ENCODE measurements at regions not wholly inside any gene's neighbourhood (a gene's known extent, or its start where the extent isn't known, plus 50 kb on each side); places are given as distances from the start of the nearest gene placed in this dataset.

DNA sequence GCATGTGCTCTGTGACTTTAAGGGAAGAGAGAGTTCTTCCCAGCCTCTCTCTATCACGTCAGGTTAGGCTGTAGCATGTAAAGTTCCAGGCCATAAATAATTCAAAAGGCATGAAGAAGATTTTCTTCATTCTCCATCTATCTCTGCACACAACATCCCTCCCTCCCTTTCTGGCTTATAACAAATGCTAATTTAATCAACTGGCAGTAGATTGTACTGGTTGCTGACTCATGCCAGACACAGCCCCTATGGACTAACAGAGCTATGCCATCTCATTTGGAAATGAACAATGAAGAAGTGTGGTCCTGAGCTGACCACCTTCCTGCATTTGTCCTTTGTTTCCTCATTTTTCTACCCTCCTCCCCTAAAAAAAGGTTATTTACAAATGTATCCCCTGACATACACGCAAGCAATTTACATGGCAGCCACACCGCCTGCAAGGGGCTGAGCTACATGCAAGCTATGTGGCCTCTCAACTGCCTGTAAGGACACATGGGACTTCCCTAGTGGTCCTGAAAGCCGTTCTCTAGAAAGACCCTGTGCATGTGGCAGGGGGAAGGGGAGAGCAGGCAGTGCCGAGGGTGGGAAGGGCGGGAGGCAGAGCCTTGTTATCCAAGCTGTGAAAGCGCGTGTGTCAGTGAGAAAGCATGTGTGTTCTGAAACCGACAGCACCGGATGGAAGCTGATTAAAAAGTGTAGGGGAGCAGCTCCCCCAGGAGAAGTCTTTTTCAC, 90.9 kb upstream of the KLF7 start:
- DNase-seq (ENCODE audit: low read depth in 2 of 3, low spot score in 2 of 3): no peak

DNA sequence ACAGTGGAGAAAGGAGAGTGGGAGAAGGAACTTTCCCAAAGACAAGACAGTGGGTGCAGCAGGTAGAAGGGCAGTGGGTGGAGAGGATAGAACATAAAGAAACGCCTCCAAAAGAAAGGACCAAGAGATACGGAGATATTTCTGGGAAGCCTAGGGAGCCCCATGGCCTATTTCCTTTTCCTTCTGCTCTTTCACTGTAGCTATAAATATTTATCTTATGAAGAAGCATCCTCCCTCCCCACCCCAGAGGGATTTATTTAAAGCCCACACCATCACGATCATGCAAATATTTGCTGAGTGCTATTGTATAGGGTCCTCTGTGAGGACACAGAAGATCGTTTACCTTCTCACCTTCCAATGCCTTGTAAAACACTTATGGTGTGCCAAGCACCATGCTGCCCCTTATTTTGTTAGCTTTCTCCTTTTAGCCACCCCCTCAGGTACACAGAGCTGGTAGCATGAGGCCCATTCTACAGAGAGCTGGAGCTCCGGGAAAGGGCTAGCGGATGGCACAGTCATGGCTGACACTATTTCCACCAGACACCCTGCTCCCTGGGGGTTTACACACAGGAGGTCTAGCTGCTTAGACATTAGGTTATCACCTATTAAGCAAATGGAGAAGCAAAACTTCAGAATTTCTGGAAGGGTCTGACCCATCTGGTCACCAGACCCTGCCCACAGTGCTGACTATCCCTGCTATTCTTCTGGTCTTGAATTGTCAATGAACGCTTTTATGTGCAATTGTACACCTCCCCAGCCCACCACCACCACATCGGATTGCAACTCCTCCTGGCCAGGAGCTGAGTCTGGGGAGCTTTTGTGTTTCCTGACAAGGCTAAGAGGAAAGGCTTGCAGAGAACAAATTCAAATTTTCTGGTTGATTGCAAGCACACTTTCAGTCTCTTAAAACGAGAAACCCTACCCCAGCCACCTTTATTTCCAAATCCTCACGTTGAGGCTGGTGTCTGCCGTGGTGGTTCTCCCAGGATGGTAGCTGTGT, 91.8 kb upstream of the KLF7 start:
- no peak for DNase-seq (ENCODE audit: low read depth in 2 of 3, low spot score in 2 of 3)

DNA sequence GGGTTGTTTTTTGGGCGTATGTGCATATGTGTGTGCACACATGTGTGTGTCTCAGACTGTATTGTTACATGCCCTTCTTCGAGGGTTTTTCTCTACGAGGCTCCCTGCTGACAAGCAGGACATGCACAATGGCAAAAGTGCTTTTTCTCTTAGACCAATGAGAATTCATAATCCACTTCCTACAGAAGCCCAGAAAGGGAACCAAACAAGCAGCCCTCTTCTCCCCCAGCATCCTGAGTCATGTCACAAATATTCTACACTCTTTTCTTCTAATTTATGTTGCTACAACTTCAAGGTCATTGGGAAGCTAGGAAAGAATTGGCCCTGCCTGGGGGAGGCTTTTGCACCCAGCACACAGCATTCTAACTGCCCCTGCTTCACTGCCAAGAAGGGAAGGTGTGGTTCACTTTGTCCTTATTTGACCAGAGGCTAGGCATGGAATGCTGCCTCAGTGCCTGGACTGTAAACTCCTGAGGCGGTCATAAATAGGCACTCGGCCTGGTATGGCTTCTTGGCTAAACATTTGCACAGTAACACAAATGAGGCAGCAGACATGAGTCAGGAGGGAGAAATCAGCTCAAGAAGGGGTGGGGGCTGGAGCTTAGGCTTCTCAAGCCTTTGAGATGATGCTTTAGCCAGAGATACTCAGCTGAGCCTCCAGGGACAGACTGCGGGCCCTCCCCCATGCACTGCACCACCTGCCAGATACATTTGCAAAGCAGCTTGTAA, 92.7 kb upstream of the KLF7 start:
- DNase-seq (ENCODE audit: low read depth in 2 of 3, low spot score in 2 of 3): peak in 1 of 3 donors; percentile 28

DNA sequence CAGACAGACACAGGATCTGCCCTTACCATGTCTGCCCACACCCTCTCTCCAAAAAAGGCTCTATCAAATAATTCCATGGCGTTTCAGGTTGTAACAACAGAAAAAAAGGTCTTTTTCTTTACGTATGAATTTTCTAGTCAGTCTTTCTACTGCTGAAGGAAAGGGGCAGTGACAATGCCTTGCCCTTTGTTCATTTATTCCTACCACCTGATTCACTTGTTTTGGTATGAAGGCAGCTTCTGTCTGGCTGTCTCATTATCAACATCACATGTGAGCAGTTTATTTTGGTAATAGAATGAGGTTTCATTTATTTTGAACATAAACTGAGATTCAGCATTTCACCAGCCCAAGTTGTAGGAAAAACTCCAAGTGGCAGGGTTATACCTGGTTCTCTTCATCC, 94.3 kb upstream of the KLF7 start:
- no peak for DNase-seq (ENCODE audit: low read depth in 2 of 3, low spot score in 2 of 3)

DNA sequence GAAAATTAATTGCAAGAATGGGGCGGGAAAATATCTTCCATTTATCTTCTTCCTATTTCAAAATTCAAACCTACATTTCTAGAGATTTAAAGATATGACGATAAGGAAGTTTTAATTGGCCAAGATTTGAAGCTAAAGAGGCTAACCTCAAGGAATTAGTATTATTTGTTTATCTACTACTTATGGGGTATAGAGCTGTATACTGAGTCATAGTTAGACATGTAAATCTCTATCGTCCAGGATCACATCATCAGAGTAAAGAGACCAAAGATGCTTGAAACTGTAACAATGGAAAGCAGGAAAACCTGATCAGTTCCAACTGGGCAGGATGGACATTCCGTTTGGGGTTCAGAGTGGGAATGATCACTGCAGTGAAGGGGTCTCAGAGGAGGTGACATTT, 95.2 kb upstream of the KLF7 start:
- DNase-seq (ENCODE audit: low read depth in 2 of 3, low spot score in 2 of 3): no peak

DNA sequence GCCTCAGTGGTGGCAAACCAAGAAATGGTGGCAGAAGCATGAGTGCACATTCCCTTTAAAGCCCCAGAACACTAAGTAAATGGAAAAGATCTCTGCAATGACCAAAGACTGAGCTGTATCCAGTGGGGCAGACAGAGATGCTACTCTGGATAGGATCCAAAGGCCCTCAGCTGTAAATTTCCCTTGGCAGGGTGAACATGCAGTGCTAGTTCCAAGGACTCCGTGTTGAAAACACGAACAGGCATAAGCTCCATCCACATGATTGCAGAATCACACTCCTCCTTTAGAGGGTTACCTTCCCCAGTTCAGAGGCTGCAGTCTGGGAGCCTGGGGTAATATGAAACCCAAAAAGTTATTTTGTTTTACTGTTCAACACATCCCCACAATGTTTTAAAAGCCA, 98.6 kb upstream of the KLF7 start:
- no peak for DNase-seq (ENCODE audit: low read depth in 2 of 3, low spot score in 2 of 3)

DNA sequence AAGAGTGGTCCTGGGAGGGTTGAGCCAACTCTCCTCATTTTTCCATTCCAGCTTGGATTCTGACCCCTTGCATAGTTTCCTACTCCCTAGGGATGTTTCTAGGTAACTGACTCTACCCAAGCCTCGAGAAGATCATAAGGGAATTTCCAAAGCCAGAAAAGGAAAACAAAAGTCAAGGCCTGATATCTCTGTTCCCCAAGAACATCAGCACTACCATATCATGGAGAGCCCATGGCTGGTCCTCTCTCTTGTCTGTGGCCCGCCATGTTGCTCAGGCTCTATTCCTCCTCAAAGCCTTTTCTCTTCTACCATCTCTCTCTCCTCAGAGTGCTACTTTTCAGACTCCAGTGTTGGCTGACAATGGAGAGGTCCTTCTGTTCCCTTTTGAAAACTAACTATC, 99.6 kb upstream of the KLF7 start:
- DNase-seq (ENCODE audit: low read depth in 2 of 3, low spot score in 2 of 3): no peak

DNA sequence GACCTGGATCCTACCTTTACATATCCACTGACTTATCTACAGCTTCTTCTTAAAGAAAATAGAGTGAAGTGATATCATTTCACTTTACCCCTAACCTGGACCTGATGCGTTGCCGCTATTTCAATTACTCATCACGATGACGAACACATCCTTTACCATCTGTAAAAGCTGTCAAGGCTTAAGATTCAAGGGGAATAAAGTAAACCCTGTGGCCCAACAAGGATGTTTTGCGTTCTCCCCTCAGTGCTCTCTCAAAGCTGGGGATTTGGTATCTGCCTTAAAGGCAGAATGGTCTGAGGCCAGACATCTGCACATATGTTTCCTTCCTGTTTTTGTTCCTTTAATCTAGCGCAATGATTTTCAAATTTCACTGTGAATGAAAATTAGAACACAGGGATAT, 100.1 kb upstream of the KLF7 start:
- peak in 2 of 3 donors; percentile 73 to 91 for DNase-seq (ENCODE audit: low read depth in 2 of 3, low spot score in 2 of 3)

DNA sequence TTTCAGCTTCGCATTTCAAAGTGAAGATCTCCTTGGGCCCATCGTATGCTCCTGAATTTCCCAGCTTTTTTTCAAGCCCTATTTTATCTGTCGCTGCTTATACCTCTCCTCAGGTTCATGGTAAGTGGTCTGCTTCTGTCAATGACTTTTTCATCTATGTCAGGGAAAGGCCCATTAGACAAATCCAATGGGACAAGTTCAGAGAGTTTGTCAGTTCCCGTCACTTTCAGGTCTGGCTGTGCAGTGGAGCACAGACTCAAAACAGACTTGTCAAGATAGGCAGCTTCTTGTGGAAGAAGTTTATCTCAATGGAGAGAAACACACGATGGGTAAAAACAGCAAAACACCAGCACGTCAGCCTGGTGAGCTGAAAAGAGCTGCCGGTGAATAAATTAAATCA, 100.9 kb upstream of the KLF7 start:
- DNase-seq (ENCODE audit: low read depth in 2 of 3, low spot score in 2 of 3): no peak

DNA sequence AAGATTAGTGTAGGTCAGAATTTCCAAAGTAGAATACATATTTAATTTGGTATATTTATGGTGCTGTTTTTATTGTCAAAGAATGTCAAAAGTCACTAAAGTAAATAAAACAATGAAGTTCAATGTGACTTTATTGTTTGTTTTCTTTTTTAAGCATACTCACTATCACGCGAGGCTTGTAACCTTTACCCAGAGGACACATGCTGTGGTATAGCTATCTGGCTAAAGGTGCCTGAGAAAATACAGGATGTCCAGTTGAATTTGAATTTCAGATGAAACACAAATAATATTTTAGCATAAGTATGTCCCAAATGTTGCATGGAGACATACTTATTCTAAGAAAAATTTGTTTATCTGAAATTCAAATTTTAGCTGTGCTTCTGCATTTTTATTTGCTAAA, 103.3 kb upstream of the KLF7 start:
- DNase-seq (ENCODE audit: low read depth in 2 of 3, low spot score in 2 of 3): no peak

DNA sequence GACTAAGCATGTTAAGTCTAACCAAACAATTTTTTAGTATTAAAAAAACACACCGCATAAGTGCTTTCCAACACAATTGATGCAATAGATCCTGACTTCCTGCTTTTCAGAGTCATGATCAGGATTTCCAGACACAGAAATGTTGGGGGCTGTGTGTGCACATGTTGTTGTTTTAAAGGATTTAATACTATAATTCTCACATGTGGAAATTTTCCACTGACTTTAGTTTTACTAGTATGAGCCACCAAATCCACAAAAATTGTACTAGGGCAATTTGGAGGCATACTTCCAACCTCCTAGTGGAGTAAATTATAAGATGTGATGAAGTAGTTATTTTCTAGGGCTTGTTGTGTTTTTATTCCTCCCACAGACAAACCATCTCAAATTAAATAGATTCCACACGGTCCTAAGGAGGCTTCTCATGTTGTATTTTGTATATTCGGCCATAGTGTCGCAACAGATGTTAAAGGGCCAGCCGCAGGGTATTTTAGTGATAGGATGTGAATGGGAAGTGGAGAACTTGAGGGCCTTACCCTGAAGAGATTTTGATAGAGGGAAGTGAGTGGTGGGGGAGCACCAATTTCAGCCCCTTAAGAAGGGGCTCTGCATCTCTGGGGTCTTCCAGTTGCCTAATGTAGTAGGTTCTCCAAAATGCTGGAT, 108.9 kb upstream of the KLF7 start:
- no peak for DNase-seq (ENCODE audit: low read depth in 2 of 3, low spot score in 2 of 3)

DNA sequence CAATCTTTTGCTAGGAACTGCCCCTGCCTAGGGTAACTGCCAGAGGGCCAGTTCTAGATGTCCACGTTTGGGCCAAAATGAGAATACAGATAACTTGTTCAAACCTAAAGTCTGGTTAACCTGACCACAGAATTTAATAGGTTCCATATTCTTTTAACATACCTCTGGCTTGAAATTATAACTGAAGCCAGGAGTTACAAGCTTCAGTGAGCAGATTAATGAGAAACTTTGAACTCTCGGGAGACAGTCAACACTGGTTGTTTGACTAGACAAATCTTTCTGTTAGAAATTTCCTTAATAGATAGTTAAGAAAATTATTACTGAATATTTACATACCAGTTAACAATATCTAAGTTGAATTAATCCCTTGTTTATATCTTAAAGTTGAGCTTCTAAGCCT, 110.0 kb upstream of the KLF7 start:
- DNase-seq (ENCODE audit: low read depth in 2 of 3, low spot score in 2 of 3): no peak

DNA sequence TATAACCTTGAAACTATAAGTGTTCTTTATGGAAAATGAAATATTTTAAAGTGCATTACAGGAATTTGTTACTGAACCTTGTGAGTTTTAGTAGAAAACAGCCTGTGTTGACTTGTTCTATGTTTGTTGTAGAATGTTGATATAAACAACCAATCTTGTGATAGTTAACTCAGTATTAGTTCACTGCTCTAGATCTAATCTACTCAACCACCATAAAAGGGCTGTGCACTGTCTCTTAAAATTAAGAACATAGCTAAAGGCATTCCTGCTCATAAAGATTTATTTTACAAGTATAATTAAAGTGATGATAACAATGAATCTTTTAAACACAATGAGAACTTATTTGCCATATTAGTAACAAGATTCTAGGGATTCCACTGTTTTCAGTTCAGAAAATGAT, 110.5 kb upstream of the KLF7 start:
- no peak for DNase-seq (ENCODE audit: low read depth in 2 of 3, low spot score in 2 of 3)

DNA sequence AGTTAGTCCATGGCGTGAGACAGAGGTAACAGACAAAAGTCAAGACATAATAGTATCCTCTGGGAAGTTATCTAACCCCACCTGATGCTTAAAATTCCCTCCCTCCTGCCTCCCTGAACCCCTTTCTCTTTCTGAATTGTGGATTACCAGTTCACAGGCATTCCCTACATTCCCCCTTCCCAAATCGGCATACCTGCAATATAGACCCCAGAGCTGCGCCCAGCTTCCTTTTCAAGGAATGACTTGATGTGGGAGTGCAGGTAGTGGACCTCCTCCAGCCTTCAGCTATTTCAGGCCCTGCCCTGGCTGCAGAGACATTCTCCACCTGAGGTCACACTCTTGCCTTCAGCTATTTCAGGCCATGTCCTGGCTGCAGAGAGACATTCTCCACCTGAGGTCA, 111.1 kb upstream of the KLF7 start:
- DNase-seq (ENCODE audit: low read depth in 2 of 3, low spot score in 2 of 3): no peak

DNA sequence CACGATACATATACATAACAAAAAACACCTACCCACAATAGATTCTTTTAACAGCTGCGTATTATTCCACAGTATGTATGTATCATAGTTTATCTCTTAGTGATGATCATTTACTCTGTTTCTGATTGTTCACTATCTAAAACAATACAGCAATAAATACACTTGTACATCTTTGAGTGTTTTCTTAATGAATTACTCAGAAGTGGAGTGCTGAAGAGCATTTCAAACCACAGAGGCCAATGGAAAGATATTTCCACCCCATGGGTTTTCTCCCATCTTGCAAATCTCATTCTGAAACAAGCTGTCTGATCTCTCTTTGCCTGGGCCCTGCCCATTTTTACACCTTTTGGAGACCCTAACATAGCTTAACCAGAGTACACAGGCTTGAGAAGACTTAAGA, 113.8 kb upstream of the KLF7 start:
- DNase-seq (ENCODE audit: low read depth in 2 of 3, low spot score in 2 of 3): no peak

DNA sequence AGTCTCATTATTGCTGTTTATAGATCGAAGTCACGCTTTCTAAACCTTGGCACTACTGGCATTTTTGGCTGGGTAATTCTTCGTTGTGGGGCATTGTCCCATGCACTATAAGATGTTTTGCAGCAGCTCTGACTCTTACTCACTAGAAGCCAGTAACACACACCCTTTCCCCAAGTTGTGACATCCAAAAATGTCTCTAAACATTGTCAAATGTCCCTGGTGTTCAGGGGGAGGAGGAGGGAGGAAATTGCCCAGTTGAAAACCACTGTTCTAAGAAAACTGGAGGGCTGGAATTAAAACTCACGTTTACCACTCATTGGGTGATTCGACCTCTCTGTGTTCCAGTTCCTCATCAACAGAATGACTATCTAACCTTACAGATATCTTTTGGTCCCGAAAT, 115.7 kb upstream of the KLF7 start:
- DNase-seq (ENCODE audit: low read depth in 2 of 3, low spot score in 2 of 3): no peak

DNA sequence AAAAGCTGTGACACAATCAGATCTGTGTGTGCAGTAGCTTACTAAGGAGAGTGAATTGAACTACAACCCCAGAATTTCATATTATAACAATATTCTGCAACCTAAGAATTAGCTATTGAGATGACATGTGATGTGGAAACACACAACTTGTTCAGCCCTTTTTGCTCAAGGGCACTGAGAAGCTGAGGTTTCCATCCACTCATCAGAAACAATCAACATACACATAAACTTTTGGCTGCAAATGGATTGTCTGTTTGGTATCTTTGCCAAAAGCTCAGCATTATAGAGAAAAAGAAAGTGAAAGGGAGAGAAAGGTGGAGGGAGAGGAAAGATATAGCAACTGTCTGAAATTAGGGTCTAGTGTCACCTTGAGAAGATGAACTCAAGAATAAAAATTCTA, 117.2 kb upstream of the KLF7 start:
- DNase-seq (ENCODE audit: low read depth in 2 of 3, low spot score in 2 of 3): peak in 2 of 3 donors; percentile 6 to 17

DNA sequence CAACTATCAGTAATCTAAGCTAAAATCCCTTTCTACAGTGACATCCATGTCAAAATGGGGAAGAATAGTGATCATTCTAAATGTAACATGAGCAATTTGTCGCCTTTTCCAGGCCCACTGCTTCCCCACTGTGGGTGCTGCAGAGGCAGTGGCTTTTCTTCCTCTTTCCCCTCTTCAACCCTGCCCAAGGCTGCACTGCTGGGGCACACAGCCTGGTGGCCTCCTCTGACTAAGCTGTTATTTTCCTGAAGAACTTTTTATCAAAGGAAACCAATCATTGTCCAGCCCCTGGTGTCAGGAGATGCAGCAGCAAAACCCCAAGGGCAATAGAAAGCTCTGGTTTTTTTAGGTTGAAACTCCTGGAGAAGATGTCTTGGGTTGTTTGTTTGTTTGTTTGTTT, 117.6 kb upstream of the KLF7 start:
- peak in 2 of 3 donors; percentile 45 to 62 for DNase-seq (ENCODE audit: low read depth in 2 of 3, low spot score in 2 of 3)

DNA sequence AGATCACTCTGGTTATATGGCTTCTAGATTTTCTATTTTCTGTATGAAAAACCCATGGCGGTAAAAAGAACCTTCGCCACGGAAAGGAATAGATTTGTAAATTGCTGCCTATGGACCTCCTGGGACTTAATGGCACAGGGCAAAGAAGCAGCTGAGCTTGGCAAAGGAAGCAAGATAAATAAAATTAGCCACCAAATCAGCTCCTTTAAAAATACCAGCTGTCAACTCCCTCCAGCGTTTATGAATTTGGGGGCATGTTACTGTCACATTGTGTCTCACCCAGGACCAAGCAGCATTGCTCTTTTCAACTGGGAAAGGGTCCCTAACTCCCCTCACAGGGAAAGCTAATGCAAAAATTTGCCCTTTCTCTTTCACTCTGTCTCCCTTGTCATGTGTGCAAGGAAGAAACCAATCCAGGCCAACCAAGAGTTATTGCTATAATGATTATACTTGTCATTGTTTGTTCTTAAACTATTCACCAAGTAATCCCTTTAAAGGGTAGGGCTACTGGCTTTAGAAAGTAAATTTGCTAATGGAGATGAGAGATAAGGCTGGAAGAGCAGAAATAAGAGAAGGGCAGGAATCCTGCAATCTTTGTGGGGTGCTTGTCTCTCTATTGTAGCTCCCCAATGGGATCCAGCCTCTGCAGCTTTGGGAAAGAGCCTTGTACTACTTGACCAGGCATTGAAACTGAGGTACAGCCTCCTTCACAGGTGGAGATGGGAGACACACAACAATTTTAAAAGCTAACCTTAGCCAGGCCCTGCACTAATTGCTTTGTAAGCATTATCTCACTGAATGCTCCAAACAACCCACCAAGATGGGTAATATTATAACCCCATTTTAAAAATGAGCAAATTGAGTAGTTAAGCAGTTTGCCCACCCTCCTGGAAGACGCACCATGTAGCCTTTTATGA, 119.1 kb upstream of the KLF7 start:
- peak in 1 of 3 donors; percentile 33 for DNase-seq (ENCODE audit: low read depth in 2 of 3, low spot score in 2 of 3)

DNA sequence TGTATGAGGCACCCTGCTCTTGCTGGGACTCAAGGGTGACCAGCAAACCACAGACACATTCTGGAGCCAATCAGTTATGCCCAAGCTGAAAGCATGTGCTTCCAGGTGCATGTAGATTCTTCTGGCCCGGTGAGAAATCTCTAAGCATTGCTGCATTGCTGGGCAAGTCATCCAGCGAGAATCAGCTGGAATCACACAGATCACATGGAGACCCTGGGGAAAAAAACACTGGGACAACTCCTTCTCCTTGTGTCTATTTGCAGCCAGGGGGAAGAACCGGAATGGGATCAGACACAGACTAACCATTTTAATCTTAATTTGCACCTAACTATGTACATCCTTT, 119.7 kb upstream of the KLF7 start:
- DNase-seq (ENCODE audit: low read depth in 2 of 3, low spot score in 2 of 3): no peak

All from hematopoietic multipotent progenitor cell (in vitro differentiated cells).